Renal cortical epithelial cell (primary cell): ENCODE measurements at regions not wholly inside any gene's neighbourhood (a gene's known extent, or its start where the extent isn't known, plus 50 kb on each side); places are given as distances from the start of the nearest gene placed in this dataset.

Experiments
- DNase-seq: peaks from one replicate; pipeline ENCODE4 v3.0.0-alpha.2; 2011; ENCODE audit warnings: low read depth

DNA sequence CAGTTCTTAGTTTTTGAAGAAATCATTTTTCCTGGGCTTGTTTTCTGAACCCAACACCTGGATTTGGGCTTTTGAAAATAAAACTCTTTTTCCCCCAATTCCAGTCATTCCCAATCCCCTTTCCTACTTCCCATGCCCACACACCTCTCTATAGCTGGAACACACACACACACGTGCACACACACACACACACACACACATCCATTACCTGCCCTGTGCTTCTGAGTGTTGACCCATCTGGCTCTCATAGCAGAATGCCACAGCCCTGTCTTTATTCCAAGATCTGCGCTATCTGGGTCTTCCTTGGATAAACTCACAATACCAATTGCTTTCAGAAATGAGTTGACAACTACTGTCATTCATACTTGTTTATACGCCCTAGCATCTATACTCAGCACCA is 54.9 kb upstream of the C4orf54 start:
- no peak for DNase-seq

DNA sequence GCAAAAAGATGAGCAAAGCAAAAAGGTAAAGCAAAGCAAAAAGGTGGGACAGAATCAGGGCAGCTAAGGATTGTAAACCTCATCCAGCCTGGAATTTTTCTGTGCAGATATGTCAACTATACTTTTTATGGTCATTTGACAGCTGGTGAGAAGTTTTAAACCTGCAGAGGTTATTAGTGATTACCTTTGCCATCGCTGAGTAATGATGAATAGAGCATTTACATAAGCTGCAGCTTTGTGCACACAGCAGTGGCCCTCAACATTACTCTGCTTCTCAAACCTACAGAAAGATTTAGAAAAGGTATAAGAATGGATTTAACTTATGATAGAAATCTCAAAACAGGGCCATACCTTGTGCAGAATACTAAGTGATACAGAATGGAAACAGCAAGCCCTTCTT is 54.5 kb upstream of the C4orf54 start:
- DNase-seq, result no peak

DNA sequence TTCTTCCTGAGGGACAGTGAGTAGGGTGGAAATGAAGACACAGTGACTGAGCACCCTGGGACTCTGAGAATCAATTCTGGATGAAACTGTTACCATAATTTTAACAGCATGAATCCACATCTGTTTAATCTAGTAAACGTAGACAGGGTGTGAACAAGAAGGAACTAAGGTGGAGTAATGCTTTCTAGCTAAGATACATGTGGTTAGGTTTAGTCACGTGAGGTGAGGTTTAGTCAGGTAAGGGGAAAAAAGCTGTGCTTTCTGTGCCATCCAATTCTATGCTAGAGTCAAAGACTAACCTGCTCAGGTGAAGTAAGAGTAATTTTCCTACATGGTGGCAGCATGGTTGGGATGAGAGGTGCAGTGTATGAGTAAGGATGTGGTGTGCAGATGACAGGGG is 54.0 kb upstream of the C4orf54 start:
- no peak for DNase-seq

DNA sequence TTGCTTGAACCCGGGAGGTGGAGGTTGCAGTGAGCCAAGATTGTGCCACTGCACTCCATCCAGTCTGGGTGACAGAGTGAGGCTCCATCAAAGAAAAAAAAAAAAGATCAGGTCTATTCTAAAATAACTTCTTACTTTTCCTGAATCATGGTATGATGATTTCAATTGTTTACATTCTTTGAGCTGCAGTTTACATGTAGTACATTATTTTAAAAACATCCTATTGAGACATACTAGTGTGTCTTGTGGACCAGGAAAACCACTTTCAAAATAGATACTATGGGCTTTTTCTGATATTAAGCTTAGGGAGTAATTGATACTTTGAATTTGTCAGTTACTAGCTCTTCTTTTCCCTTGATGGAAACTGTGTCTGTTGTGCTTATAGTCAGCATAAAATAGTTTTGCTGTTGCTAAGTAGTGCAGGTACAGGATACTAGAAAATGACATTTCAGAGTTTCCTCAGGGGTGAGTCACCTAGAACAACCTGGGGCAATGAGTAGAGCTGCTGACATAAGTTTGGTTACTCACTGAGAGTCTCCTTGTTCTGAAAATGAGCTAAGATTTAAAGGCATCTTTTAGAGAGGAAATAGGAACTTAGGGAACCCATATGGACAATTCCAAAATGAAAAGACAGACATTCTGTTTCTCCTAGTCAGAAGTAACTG is 53.2 kb upstream of the C4orf54 start:
- DNase-seq, result peak; percentile 92

DNA sequence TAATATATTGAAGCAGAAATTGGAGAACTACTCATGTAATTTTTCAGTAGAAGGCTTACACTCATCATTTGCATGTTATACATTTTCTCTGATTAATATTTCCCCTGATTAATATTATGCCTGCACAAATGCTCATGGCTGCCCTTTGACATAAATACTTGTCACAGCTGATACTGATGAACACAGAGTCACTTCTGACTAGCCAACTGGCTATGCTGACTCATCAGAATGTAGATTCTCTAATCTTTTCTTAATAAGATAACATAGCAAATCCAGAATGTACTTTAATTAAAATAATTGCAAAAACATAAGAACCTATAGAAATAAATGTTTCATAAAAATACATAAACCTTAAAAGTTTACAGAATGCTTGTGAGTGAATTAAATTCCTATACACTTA is 52.4 kb upstream of the C4orf54 start:
- DNase-seq, result peak; percentile 13

DNA sequence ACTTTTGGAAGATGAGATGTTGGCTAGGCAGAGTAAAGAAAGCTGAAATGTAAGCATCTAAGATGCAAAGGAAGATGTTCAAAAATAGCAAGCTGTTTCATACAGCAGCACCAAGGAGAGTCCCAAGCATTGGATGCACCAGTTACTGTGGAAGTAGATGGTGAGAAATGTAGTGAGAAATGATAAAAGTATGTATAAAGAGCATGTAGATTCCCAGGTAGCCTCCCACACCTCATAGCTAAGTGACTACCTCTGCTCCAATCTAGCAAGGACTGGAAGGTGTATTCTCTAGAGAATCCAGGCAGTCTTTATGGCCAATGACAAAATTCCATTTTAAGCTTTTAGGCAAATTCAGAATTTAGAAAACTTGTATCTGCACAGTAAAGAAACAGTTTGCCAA is 50.9 kb upstream of the C4orf54 start:
- no peak for DNase-seq
